Stomach (tissue), 4 donors: ENCODE measurements at regions not wholly inside any gene's neighbourhood (a gene's known extent, or its start where the extent isn't known, plus 50 kb on each side); places are given as distances from the start of the nearest gene placed in this dataset.

Source experiments
- EP300 ChIP-seq: sonication (generic); formaldehyde crosslinking; IDR thresholded peaks from one replicate; pipeline ENCODE4 v1.6.1; 2017; ENCODE audit warnings: antibody characterized with exemption
- POLR2A ChIP-seq, 4 donors: fragments of 450-650 bp; IDR thresholded peaks; one replicate each; pipeline ENCODE4 v1.6.1; 2016; ENCODE audit warnings: antibody characterized with exemption in 4 of 4, control low read depth in 2 of 4, mild to moderate bottlenecking in 1 of 4, moderate library complexity in 1 of 4
- POLR2AphosphoS5 ChIP-seq, 3 donors: sonication (generic); formaldehyde crosslinking; IDR thresholded peaks; one replicate each; pipeline ENCODE4 v1.6.1; 2016; ENCODE audit warnings: antibody characterized with exemption in 3 of 3
- TF ChIP-seq, protein P1 (sequence below), 7 experiments: fragments of 450-650 bp in 4 of 7; fragments of 200-600 bp in 3 of 7; sonication (generic) in 3 of 7; IDR thresholded peaks; one replicate each; pipeline ENCODE4 v1.5.1; 2016 to 2019; ENCODE audit warnings: antibody characterized with exemption in 7 of 7, control low read depth in 2 of 7, mild to moderate bottlenecking in 1 of 7

DNA sequence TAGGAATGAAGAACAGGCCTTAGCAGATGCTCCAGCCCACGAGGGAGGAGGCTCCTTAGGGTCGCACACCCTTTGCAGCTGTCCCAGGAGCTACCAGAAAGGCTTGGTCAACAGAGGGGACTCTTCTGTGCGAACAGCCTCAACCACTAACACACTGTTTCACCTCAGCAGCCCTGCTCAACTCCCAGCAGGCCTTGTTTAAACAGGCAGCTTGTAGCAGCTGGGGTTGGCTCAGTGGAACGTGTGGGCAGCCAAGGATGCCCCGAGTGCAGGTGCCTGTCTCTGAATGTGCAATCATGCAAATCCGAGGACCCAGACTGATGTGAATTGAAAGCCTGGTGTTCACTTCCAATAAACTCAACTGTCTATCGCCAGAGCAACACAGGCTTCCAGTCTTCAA lies 88.7 kb upstream of the CXCR4 start:
- TF ChIP-seq, protein P1, sequence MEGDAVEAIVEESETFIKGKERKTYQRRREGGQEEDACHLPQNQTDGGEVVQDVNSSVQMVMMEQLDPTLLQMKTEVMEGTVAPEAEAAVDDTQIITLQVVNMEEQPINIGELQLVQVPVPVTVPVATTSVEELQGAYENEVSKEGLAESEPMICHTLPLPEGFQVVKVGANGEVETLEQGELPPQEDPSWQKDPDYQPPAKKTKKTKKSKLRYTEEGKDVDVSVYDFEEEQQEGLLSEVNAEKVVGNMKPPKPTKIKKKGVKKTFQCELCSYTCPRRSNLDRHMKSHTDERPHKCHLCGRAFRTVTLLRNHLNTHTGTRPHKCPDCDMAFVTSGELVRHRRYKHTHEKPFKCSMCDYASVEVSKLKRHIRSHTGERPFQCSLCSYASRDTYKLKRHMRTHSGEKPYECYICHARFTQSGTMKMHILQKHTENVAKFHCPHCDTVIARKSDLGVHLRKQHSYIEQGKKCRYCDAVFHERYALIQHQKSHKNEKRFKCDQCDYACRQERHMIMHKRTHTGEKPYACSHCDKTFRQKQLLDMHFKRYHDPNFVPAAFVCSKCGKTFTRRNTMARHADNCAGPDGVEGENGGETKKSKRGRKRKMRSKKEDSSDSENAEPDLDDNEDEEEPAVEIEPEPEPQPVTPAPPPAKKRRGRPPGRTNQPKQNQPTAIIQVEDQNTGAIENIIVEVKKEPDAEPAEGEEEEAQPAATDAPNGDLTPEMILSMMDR (IDR thresholded peaks at IDR 0.05), result no peak
- TF ChIP-seq POLR2A (IDR thresholded peaks at IDR 0.05), result no peak
- no peak for TF ChIP-seq EP300
- TF ChIP-seq POLR2AphosphoS5 (IDR thresholded peaks at IDR 0.05), result no peak
